Lower leg skin (tissue), 3 donors: ENCODE measurements at regions not wholly inside any gene's neighbourhood (a gene's known extent, or its start where the extent isn't known, plus 50 kb on each side); places are given as distances from the start of the nearest gene placed in this dataset.

Experiments used
- CTCF ChIP-seq, 3 donors: fragments of 450-650 bp; IDR thresholded peaks; one replicate each; pipeline ENCODE4 v1.5.1; 2016; ENCODE audit warnings: antibody characterized with exemption in 3 of 3, mild to moderate bottlenecking in 3 of 3, moderate library complexity in 2 of 3
- POLR2A ChIP-seq, 2 donors: fragments of 450-650 bp; IDR thresholded peaks; one replicate each; pipeline ENCODE4 v1.6.1; 2016 to 2017; ENCODE audit warnings: antibody characterized with exemption in 2 of 2, mild to moderate bottlenecking in 1 of 2, moderate library complexity in 1 of 2

- TF ChIP-seq CTCF (IDR thresholded peaks at IDR 0.05) (no peak), POLR2A (IDR thresholded peaks at IDR 0.05) (no peak)
These were observed 92.8 kb upstream of the PPP2R2B start for GRCh38 chr5:146971401-146971800.
